DND-41 (cell line): ENCODE measurements at regions not wholly inside any gene's neighbourhood (a gene's known extent, or its start where the extent isn't known, plus 50 kb on each side); places are given as distances from the start of the nearest gene placed in this dataset.

Source experiments
- EZH2 ChIP-seq: IDR thresholded peaks from 3 replicates; pipeline ENCODE4 v1.6.1; 2012; ENCODE audit warnings: borderline replicate concordance, low read depth, mild to moderate bottlenecking, moderate library complexity, low read length, inconsistent platforms; ENCODE audit not compliant: severe bottlenecking
- TF ChIP-seq, protein P1 (sequence below): IDR thresholded peaks from 2 replicates; pipeline ENCODE4 v1.5.1; 2012; ENCODE audit warnings: borderline replicate concordance, low read length, moderate library complexity, mild to moderate bottlenecking; ENCODE audit not compliant: poor library complexity, severe bottlenecking; ENCODE audit errors: extremely low read depth

DNA sequence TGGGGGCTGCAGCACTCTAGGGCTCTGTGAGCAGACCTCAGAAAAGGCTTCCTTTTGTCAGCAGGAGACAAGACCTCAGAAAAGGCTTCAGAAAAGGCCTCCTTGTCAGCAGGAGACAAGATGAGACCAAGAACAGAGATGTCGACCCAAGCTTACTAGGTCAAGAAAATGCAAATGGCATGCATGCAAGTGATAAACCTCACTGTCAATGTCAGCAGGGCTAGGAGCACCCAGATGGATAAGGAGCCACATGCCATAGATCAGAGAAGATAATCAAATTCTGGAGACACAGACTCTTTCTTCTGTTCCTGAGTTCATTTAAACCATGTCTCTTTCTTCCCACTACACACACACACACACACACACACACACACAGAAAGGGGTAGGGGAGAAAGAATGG, 285.9 kb downstream of the CHRM3 start:
- TF ChIP-seq, protein P1, sequence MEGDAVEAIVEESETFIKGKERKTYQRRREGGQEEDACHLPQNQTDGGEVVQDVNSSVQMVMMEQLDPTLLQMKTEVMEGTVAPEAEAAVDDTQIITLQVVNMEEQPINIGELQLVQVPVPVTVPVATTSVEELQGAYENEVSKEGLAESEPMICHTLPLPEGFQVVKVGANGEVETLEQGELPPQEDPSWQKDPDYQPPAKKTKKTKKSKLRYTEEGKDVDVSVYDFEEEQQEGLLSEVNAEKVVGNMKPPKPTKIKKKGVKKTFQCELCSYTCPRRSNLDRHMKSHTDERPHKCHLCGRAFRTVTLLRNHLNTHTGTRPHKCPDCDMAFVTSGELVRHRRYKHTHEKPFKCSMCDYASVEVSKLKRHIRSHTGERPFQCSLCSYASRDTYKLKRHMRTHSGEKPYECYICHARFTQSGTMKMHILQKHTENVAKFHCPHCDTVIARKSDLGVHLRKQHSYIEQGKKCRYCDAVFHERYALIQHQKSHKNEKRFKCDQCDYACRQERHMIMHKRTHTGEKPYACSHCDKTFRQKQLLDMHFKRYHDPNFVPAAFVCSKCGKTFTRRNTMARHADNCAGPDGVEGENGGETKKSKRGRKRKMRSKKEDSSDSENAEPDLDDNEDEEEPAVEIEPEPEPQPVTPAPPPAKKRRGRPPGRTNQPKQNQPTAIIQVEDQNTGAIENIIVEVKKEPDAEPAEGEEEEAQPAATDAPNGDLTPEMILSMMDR = no peak
- TF ChIP-seq EZH2 = no peak
